Skeletal muscle satellite cell (primary cell): ENCODE measurements at regions not wholly inside any gene's neighbourhood (a gene's known extent, or its start where the extent isn't known, plus 50 kb on each side); places are given as distances from the start of the nearest gene placed in this dataset.

Experiments used
- H3K27me3 ChIP-seq: 2 replicates; pipeline ENCODE4 v1.7.0; 2013; ENCODE audit warnings: low read length; ENCODE audit not compliant: control insufficient read depth, insufficient read depth
- H3K36me3 ChIP-seq: 2 replicates; pipeline ENCODE4 v1.7.0; 2013; ENCODE audit warnings: mild to moderate bottlenecking, control low read depth, low read length; ENCODE audit not compliant: insufficient read depth
- H3K4me1 ChIP-seq: 2 replicates; pipeline ENCODE4 v1.7.0; 2013; ENCODE audit warnings: low read length; ENCODE audit not compliant: control insufficient read depth, insufficient read depth
- H3K4me2 ChIP-seq: 2 replicates; pipeline ENCODE4 v1.7.0; 2013; ENCODE audit warnings: mild to moderate bottlenecking, low read length
- H3K4me3 ChIP-seq: 2 replicates; pipeline ENCODE4 v1.7.0; 2013; ENCODE audit warnings: low read length
- H3K9ac ChIP-seq: 2 replicates; pipeline ENCODE4 v1.7.0; 2013; ENCODE audit warnings: mild to moderate bottlenecking, low read depth, low read length, moderate library complexity
- H3K9me3 ChIP-seq: replicated peaks from 2 replicates; pipeline ENCODE4 v1.7.0; 2013; ENCODE audit warnings: mild to moderate bottlenecking, control low read depth, low read length

- Histone ChIP-seq H3K27me3 (no peaks in the 10 kb centered on the region), H3K9me3 (peaks cover 28% of the 10 kb centered on the region)
Measured at GRCh38 chr22:49161002-49161850, 666.4 kb downstream of the BRD1 start.

GRCh38 chr22:49160261-49161001 lies 667.2 kb downstream of the BRD1 start:
- Histone ChIP-seq H3K9me3 (peaks cover 28% of the 10 kb centered on the region), H3K36me3 (no peaks in the 10 kb centered on the region)

More at GRCh38 chr22:49161002-49161850, 666.4 kb downstream of the BRD1 start:
- no peak overlapping the region for H3K4me2 ChIP-seq
- H3K4me3 ChIP-seq, result no peak overlapping the region
- no peaks in the 10 kb centered on the region for H3K4me1 ChIP-seq
- H3K9ac ChIP-seq, result no peak overlapping the region
- H3K36me3 ChIP-seq, result no peaks in the 10 kb centered on the region

GRCh38 chr22:49159711-49160110 lies 668.0 kb downstream of the BRD1 start:
- peaks cover 28% of the 10 kb centered on the region for H3K9me3 ChIP-seq
- no peak overlapping the region for H3K9ac ChIP-seq
- no peaks in the 10 kb centered on the region for H3K27me3 ChIP-seq
- H3K36me3 ChIP-seq, result no peaks in the 10 kb centered on the region
- no peak overlapping the region for H3K4me3 ChIP-seq
- H3K4me2 ChIP-seq, result no peak overlapping the region
- H3K4me1 ChIP-seq, result no peaks in the 10 kb centered on the region

More at GRCh38 chr22:49160261-49161001, 667.2 kb downstream of the BRD1 start:
- Histone ChIP-seq H3K4me2 (no peak overlapping the region), H3K4me3 (no peak overlapping the region), H3K4me1 (no peaks in the 10 kb centered on the region), H3K9ac (no peak overlapping the region), H3K27me3 (no peaks in the 10 kb centered on the region)

- peaks cover 28% of the 10 kb centered on the region for H3K9me3 ChIP-seq
- no peak overlapping the region for H3K4me3 ChIP-seq
- H3K9ac ChIP-seq, result no peak overlapping the region
- no peaks in the 10 kb centered on the region for H3K36me3 ChIP-seq
- no peak overlapping the region for H3K4me2 ChIP-seq
- H3K4me1 ChIP-seq, result no peaks in the 10 kb centered on the region
- H3K27me3 ChIP-seq, result no peaks in the 10 kb centered on the region
Measured at GRCh38 chr22:49158741-49159564, 668.7 kb downstream of the BRD1 start.

- H3K4me3 ChIP-seq, result no peak overlapping the region
- H3K9me3 ChIP-seq, result peaks cover 23% of the 10 kb centered on the region
- H3K36me3 ChIP-seq, result no peaks in the 10 kb centered on the region
- H3K9ac ChIP-seq, result no peak overlapping the region
- H3K27me3 ChIP-seq, result no peaks in the 10 kb centered on the region
- no peaks in the 10 kb centered on the region for H3K4me1 ChIP-seq
- no peak overlapping the region for H3K4me2 ChIP-seq
Measured at GRCh38 chr22:49157529-49158339, 669.9 kb downstream of the BRD1 start.

DNA sequence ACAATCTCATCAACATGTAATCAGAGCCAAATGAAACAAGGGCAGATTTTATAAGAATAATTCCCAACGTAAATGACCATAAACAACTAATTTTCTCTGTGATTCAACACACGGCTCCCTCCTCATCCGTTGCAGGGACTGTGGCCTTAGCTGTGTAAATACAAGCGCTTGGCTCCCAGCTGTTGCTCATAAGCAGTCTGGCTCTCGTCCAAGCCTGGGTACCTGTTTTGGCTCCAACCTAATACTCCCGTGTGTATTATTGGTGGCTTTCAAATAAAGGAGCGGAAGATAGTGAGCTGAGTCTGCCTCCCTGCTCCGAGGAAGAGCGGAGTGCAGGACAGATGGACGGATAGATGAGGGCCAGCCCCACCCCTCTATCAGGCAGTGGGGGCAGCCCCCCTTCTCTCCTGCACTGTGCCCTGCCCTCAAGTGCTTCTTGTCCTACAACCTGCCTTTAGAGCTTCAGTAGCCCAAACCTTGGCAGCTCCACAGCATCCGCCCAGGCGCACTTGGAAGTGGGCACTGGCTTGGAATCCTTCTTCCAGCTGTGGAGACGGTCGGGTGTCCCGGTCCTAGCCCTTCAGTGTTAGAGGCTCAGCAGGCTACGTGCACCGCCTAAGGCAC lies 670.9 kb downstream of the BRD1 start:
- no peaks in the 10 kb centered on the region for H3K4me1 ChIP-seq
- no peak overlapping the region for H3K4me3 ChIP-seq
- H3K27me3 ChIP-seq, result no peaks in the 10 kb centered on the region
- H3K9me3 ChIP-seq, result peaks cover 22% of the 10 kb centered on the region
- H3K9ac ChIP-seq, result no peak overlapping the region
- no peak overlapping the region for H3K4me2 ChIP-seq
- H3K36me3 ChIP-seq, result no peaks in the 10 kb centered on the region

DNA sequence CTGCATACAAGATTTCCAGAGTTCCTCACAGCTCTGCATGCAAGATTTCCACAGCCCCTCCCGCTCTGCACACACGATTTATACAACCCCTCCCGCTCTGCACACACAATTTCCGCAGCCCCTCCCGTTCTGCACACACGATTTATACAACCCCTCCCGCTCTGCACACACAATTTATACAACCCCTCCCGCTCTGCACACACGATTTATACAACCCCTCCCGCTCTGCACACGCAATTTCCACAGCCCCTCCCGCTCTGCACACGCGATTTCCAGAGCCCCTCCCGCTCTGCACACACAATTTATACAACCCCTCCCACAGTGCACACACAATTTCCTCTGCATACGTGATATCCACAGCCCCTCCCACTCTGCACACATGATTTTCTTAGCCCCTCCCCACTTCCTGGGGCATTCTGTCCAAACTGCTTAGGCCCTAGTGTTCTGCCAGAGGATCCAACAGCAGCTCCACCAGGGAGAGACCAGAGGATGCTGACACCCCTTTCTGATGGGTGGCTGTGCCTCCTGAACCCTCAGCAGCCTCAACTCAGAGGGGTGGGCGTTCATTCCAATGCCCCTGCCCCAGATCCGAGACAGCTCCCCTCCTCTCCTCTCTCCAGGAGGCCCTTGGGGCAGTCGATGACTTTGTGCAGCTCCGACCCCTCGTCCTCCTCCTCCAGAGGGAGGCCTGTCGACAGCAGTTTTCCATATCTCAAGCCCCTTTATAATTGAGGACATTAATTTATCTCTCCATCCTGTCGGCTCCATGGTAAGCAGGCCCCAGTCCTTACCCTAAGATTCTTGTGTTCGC lies 671.7 kb downstream of the BRD1 start:
- Histone ChIP-seq H3K36me3 (no peaks in the 10 kb centered on the region), H3K4me3 (no peak overlapping the region), H3K9ac (no peak overlapping the region), H3K27me3 (no peaks in the 10 kb centered on the region), H3K4me1 (no peaks in the 10 kb centered on the region), H3K4me2 (no peak overlapping the region), H3K9me3 (peaks cover 21% of the 10 kb centered on the region)

- Histone ChIP-seq H3K9ac (no peak overlapping the region), H3K36me3 (no peaks in the 10 kb centered on the region), H3K4me3 (no peak overlapping the region), H3K4me2 (no peak overlapping the region), H3K9me3 (peaks cover 24% of the 10 kb centered on the region), H3K4me1 (no peaks in the 10 kb centered on the region), H3K27me3 (no peaks in the 10 kb centered on the region)
Measured at GRCh38 chr22:49155039-49155769, 672.5 kb downstream of the BRD1 start.

DNA sequence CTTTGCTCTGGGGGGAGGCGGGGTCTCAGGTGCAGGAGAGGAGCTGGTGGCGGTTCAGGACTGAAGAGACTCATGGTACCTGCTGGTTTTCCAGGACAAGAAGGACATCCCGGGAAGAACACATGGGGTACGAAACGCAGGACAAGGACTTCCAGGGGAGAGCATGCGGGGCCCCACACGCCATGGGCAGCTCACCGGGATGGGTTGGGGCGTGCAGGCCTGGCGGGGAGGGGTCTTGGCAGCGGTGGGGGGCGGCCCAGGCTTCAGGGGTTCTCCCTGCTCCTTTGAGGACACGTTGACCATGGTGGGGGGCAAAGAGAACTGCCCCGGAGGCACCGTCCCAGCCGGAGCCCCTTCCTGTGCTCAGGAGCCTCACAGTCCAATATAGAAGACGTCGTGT lies 673.2 kb downstream of the BRD1 start:
- peaks cover 26% of the 10 kb centered on the region for H3K9me3 ChIP-seq
- H3K9ac ChIP-seq, result no peak overlapping the region
- no peaks in the 10 kb centered on the region for H3K27me3 ChIP-seq
- H3K4me1 ChIP-seq, result no peaks in the 10 kb centered on the region
- H3K4me2 ChIP-seq, result no peak overlapping the region
- H3K4me3 ChIP-seq, result no peak overlapping the region
- H3K36me3 ChIP-seq, result no peaks in the 10 kb centered on the region
